ENCODE measurements at regions not wholly inside any gene's neighbourhood (a gene's known extent, or its start where the extent isn't known, plus 50 kb on each side); places are given as distances from the start of the nearest gene placed in this dataset.

DNA sequence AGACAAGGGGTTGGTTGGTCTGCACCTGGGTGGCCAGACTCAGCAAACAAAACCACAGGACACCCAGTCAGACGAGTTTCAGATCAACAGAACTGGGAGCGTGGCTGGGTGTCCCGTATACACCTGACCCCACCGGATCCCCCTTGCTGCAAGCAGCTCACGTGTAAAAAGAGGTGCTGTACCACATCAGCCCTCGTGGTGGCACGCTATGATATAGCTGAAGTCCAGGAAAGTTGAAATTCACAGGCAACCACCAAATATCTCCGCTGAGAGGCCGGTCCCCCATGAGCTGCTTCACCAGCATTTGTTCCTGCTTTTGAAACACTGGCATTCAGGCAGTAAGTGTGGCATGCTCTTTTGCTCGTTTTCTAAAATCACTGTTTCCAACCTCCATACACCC lies 92.3 kb downstream of the TUBA3C start:
- Mint-ChIP-seq H3K9me3 (peaks cover 51% of the 10 kb centered on the region), H3K27me3 (ENCODE audit: low read depth) (no peaks in the 10 kb centered on the region), H3K27ac (no peak overlapping the region), H3K36me3 (ENCODE audit: low read depth) (peaks cover 8% of the 10 kb centered on the region), H3K4me1 (no peaks in the 10 kb centered on the region), H3K4me3 (no peak overlapping the region)
- no peak for TF ChIP-seq CTCF (IDR thresholded peaks at IDR 0.05; ENCODE audit: unreplicated experiment in 3 of 3)

DNA sequence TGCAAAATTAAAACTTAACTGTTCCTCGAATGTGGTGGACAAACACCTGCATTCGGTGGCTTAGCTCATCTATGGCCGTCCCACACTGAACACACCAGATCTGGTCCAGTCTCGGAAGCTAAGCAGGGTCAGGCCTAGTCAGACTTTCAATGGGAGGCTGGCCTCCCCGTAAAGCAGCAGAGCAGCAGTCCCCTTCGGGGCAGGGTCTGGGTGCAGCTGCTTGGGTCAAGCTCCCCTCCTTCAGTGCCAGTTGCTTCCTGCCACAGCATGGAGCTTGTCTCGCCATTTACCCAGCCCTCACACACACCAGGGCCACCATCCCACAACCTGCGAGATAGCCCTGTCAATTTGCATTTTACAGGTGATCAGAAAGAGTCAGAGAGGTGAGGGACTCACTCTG lies 93.2 kb downstream of the TUBA3C start:
- no peaks in the 10 kb centered on the region for H3K27me3 Mint-ChIP-seq (ENCODE audit: low read depth)
- H3K27ac Mint-ChIP-seq, result no peak overlapping the region
- H3K36me3 Mint-ChIP-seq (ENCODE audit: low read depth), result peaks cover 8% of the 10 kb centered on the region
- no peaks in the 10 kb centered on the region for H3K4me1 Mint-ChIP-seq
- peaks cover 59% of the 10 kb centered on the region for H3K9me3 Mint-ChIP-seq
- H3K4me3 Mint-ChIP-seq, result no peak overlapping the region
- TF ChIP-seq CTCF (IDR thresholded peaks at IDR 0.05; ENCODE audit: unreplicated experiment in 3 of 3), result no peak

- H3K4me3 Mint-ChIP-seq, result no peak overlapping the region
- H3K36me3 Mint-ChIP-seq (ENCODE audit: low read depth), result peaks cover 8% of the 10 kb centered on the region
- H3K4me1 Mint-ChIP-seq, result no peaks in the 10 kb centered on the region
- peaks cover 65% of the 10 kb centered on the region for H3K9me3 Mint-ChIP-seq
- no peak for TF ChIP-seq CTCF (IDR thresholded peaks at IDR 0.05; ENCODE audit: unreplicated experiment in 3 of 3)
- no peaks in the 10 kb centered on the region for H3K27me3 Mint-ChIP-seq (ENCODE audit: low read depth)
- no peak overlapping the region for H3K27ac Mint-ChIP-seq
Measured at GRCh38 chr13:19085876-19086275, 95.7 kb downstream of the TUBA3C start.

DNA sequence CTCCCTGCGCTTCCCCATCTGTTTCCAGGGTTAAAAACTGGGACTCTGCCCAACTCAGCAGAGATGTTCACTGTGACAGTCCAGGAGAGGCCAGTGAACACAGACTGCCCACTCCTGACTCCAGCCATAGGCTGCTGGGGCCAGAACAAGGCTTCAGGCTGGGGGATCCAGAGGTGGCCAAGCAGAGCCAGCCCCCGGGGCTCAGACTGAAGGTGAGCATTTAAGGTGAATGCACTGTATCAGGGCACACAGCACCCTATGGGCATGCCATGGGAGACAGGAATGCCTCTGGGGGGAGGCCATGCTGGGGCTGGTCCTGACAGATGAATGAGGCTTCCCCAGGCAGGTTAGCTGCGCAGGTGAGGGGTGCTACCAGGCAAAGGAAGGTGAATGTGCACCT lies 96.4 kb downstream of the TUBA3C start:
- Mint-ChIP-seq H3K27me3 (ENCODE audit: low read depth) (no peaks in the 10 kb centered on the region), H3K9me3 (peaks cover 71% of the 10 kb centered on the region), H3K4me3 (no peak overlapping the region), H3K36me3 (ENCODE audit: low read depth) (peaks cover 8% of the 10 kb centered on the region), H3K4me1 (no peaks in the 10 kb centered on the region), H3K27ac (no peak overlapping the region)
- TF ChIP-seq CTCF (IDR thresholded peaks at IDR 0.05; ENCODE audit: unreplicated experiment in 3 of 3), result no peak

DNA sequence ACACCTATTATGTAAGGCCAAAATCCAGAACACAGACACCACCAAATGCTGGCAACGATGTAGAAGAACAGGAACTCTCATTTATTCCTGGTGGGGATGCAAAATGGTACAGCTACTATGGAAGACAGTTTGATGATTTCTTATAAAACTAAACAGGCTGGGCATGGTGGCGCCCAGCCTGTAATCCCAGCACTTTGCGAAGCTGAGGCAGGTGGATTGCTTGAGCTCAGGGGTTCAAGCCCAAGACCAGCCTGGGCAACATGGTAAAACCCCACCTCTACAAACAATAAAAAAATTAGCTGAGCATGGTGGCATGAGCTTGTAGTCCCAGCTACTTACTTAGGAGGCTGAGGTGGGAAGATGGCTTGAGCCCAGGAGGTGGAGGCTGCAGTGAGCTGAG lies 98.3 kb downstream of the TUBA3C start:
- Mint-ChIP-seq H3K27ac (no peak overlapping the region), H3K27me3 (ENCODE audit: low read depth) (no peaks in the 10 kb centered on the region), H3K4me3 (no peak overlapping the region), H3K9me3 (peaks cover 65% of the 10 kb centered on the region), H3K4me1 (no peaks in the 10 kb centered on the region), H3K36me3 (ENCODE audit: low read depth) (peaks cover 3% of the 10 kb centered on the region)
- TF ChIP-seq CTCF (IDR thresholded peaks at IDR 0.05; ENCODE audit: unreplicated experiment in 3 of 3), result no peak

DNA sequence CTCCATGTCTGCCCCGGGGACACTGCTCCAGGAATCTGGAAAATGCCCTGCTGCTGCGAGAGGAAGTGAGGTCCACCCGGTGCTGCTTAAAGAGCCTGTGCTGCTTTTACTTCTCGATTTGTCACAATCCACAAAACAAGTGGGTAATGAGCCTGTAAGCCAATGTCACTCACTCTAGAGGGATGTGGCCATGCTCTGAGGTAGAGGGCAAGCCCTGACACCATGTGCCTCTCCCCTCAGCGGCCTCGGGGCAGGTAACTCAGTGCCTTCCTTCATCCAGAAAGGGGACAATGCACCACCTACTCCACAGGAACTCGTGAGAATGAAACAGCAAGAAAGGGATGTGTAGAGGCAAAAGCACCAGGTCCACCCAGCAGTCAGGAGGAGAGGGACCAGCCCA lies 106.2 kb downstream of the TUBA3C start:
- Mint-ChIP-seq H3K4me1 (no peaks in the 10 kb centered on the region), H3K36me3 (ENCODE audit: low read depth) (peaks cover 4% of the 10 kb centered on the region), H3K4me3 (no peak overlapping the region), H3K27ac (no peak overlapping the region), H3K9me3 (peaks cover 52% of the 10 kb centered on the region), H3K27me3 (ENCODE audit: low read depth) (no peaks in the 10 kb centered on the region)
- no peak for TF ChIP-seq CTCF (IDR thresholded peaks at IDR 0.05; ENCODE audit: unreplicated experiment in 3 of 3)
